GM12865 (cell line): ENCODE measurements at regions not wholly inside any gene's neighbourhood (a gene's known extent, or its start where the extent isn't known, plus 50 kb on each side); places are given as distances from the start of the nearest gene placed in this dataset.

Experiments used
- DNase-seq: peaks from one replicate; pipeline ENCODE4 v3.0.0; 2010; ENCODE audit warnings: low read depth
- H3K4me3 ChIP-seq: 2 replicates; pipeline ENCODE4 v1.5.1; 2011; ENCODE audit warnings: mild to moderate bottlenecking, low read depth, low read length, control low read depth
- TF ChIP-seq, protein P1 (sequence below): IDR thresholded peaks from 2 replicates; pipeline ENCODE4 v1.5.1; 2011; ENCODE audit warnings: low read length, control low read depth, low read depth, inconsistent platforms; ENCODE audit not compliant: insufficient read depth; ENCODE audit errors: missing control alignments

DNA sequence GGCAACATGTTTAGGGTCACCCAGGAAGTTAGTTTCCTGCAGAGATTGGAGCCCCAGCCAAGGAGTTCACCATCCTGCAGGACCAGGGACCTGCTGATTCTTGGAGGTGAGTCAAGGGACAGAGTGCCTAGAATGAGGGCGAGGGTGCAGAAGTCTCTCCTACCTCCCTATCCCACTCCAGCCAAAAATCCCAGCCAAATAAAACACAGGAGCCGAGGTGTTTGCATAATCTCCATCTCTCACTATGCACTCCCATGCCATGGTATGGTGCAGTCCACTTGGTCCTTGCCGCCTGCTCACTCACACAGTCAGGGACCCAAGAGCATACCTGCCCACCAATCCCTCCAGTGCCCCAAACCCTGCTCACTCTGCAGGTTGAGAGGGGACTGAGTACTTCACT is 294.2 kb downstream of the UACA start:
- TF ChIP-seq, protein P1, sequence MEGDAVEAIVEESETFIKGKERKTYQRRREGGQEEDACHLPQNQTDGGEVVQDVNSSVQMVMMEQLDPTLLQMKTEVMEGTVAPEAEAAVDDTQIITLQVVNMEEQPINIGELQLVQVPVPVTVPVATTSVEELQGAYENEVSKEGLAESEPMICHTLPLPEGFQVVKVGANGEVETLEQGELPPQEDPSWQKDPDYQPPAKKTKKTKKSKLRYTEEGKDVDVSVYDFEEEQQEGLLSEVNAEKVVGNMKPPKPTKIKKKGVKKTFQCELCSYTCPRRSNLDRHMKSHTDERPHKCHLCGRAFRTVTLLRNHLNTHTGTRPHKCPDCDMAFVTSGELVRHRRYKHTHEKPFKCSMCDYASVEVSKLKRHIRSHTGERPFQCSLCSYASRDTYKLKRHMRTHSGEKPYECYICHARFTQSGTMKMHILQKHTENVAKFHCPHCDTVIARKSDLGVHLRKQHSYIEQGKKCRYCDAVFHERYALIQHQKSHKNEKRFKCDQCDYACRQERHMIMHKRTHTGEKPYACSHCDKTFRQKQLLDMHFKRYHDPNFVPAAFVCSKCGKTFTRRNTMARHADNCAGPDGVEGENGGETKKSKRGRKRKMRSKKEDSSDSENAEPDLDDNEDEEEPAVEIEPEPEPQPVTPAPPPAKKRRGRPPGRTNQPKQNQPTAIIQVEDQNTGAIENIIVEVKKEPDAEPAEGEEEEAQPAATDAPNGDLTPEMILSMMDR = no peak
- no peak for DNase-seq
- H3K4me3 ChIP-seq = no peak overlapping the region

DNA sequence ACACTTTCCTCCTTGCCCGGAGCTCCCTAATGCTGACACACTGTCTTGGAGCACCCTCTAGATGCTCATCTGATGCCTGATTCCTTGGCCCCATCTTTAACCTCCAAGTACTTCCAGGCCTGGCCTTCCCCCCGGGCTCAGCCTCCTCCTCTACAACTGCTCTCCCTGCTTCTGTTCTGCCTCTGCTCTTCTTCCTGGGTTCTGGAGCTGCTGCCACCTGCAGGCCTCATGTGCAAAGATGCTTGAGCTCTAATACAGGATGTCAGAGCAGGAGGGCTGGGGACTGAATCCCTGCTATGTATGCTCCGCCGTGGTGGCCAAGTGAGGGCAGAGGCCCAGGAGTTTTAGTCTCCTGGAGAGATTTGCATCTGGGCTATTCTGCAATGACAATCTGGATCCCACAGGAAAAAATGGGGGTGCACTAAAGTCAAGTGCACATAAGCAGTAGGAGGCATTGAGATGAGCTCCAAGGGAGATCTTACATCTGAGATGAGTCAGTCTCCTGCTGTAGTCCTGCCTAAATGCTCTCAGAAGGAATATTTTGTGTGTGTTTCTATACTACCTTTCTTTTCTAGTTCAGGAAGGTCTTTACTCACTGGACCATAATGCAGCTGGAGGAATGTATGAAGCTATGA is 296.3 kb downstream of the UACA start:
- DNase-seq = peak; percentile 77
- TF ChIP-seq, protein P1 = peak; percentile 75
- H3K4me3 ChIP-seq = no peak overlapping the region

DNA sequence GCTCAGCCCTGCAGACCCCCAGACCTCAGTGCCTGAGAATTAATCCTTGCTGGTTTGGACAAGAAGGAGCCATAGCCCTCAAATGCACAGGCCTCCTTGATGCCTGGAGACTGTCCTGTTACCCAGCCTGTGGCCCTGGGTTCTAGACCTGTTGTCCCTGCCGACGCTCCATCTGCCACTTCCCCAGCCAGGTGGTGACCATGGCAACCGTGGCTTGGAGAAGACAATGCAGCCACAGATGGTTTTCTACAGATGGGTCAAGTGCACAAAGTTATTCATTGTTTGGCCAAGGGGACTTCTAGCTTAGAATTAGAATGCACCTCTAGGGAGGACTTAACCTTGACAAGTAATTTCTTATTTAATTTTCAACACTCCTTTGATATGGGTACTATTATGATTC is 297.1 kb downstream of the UACA start:
- H3K4me3 ChIP-seq = no peak overlapping the region
- peak; percentile 41 for DNase-seq
- TF ChIP-seq, protein P1 = no peak

DNA sequence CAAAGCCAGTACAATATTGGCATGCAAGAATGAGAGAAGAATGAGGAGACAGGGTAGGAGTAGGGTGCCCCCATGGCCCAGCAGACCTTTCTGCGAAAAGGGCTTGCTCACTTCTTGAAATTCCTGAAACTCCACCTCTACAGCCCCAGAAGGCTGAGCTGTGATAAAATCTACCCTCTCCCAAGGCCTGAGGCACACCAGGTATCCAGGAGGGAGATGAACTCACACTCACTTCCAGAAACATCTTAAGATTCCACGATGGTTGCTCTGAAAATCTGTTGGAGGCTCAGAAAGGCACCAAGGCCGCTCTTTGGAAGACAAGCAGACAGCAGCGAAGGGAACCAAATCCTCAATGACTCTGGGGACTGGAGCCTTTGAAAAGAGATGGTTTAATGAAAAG is 297.5 kb downstream of the UACA start:
- no peak overlapping the region for H3K4me3 ChIP-seq
- TF ChIP-seq, protein P1 = no peak
- DNase-seq = no peak

DNA sequence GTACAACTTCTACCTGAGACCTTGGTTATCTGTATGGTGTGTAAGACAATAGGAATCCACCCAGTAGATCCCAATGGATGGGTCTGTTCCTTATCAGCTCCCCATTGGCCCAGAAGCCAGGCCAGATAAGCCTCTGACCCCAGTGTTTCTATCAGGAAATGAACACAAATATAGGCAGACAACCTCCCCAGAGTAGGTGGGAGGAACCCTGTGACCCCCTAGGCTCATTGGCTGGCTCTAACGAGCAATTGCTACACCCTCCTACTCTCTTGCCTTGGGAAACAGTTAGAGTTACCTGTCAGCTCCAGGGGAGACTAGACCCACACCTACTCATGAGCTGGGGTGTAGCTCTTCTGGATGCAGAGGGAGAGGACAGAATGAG is 299.9 kb downstream of the UACA start:
- TF ChIP-seq, protein P1 = no peak
- H3K4me3 ChIP-seq = no peak overlapping the region
- DNase-seq = no peak

DNA sequence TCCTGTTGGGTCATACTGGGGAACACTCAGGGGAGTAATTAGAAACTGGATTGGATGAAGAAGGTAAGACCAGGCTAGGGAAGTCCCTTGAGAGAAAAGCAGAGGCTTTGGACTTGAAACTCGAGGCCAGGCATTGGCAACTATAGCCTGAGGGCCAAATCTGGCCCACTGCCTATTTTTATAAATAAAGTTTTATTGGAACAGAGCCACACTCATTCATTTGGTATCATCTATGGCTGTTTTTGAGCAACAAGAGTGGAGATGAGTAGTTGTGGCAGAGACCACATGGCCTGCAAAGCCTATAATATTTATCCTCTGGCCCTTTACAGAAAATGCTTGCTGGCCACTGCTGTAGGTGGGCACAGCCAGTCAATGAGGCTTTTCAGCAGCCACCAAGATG is 301.4 kb downstream of the UACA start:
- TF ChIP-seq, protein P1 = no peak
- no peak overlapping the region for H3K4me3 ChIP-seq
- DNase-seq = no peak

DNA sequence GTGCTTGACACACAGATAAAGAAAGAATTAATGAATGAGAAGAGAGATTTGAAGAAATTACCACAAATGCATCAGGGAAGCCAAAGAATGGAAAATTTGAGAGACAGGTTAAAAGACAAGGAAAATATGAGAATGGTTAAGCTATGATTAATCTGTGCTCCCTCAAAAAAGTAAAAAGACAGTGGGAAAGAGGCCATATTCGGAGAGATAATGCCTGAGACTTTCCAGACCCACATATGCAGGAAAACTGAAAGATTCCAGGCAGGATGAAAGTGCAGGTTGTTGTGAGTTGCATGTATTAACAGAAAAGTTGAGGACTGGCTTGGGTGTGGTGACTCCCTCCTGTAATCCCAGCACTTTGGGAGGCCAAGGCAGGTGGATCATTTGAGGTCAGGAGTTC is 302.3 kb downstream of the UACA start:
- no peak overlapping the region for H3K4me3 ChIP-seq
- DNase-seq = no peak
- TF ChIP-seq, protein P1 = no peak
